Body of pancreas (tissue), 4 donors: ENCODE measurements at regions not wholly inside any gene's neighbourhood (a gene's known extent, or its start where the extent isn't known, plus 50 kb on each side); places are given as distances from the start of the nearest gene placed in this dataset.

Source experiments
- POLR2A ChIP-seq, 3 donors: fragments of 450-650 bp; IDR thresholded peaks; one replicate each; pipeline ENCODE4 v1.6.1; 2016; ENCODE audit warnings: antibody characterized with exemption in 3 of 3, mild to moderate bottlenecking in 2 of 3
- TF ChIP-seq, protein P1 (sequence below), 7 experiments: fragments of 450-650 bp in 4 of 7; fragments of 200-600 bp in 3 of 7; sonication (generic) in 3 of 7; IDR thresholded peaks; one replicate each; pipeline ENCODE4 v1.5.1; 2016 to 2019; ENCODE audit warnings: antibody characterized with exemption in 7 of 7

DNA sequence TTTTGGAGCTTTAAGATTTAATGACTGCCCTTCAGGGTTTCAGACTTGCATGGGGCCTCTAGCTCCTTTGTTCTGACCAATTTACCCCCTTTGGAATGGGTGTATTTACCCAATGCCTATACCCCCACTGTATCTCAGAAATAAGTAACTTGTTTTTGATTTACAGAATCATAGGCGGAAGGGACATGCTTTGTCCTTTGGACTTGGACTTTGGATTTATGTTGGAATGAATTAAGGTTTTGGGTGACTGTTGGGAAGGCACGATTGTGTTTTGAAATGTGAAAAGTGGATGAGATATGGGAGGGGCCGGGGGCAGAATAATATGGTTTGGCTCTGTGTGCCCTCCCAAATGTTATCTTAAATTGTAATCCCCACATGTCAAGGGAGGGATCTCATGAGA lies 1824.7 kb downstream of the PCDH7 start:
- TF ChIP-seq POLR2A (IDR thresholded peaks at IDR 0.05): no peak
- TF ChIP-seq, protein P1, sequence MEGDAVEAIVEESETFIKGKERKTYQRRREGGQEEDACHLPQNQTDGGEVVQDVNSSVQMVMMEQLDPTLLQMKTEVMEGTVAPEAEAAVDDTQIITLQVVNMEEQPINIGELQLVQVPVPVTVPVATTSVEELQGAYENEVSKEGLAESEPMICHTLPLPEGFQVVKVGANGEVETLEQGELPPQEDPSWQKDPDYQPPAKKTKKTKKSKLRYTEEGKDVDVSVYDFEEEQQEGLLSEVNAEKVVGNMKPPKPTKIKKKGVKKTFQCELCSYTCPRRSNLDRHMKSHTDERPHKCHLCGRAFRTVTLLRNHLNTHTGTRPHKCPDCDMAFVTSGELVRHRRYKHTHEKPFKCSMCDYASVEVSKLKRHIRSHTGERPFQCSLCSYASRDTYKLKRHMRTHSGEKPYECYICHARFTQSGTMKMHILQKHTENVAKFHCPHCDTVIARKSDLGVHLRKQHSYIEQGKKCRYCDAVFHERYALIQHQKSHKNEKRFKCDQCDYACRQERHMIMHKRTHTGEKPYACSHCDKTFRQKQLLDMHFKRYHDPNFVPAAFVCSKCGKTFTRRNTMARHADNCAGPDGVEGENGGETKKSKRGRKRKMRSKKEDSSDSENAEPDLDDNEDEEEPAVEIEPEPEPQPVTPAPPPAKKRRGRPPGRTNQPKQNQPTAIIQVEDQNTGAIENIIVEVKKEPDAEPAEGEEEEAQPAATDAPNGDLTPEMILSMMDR (IDR thresholded peaks at IDR 0.05): no peak
